B cell (primary cell): ENCODE measurements at regions not wholly inside any gene's neighbourhood (a gene's known extent, or its start where the extent isn't known, plus 50 kb on each side); places are given as distances from the start of the nearest gene placed in this dataset.

ENCODE experiments used
- ATAC-seq: fragments of 200-7000 bp; cut with Tn5 transposase; one replicate; pipeline ENCODE4 v1.10.0; 2021; ENCODE audit warnings: low read depth, mild to moderate bottlenecking, moderate number of reproducible peaks, moderate library complexity
- CTCF ChIA-PET: fragments of 350-600 bp; sonication (Branson Sonifier 250); formaldehyde crosslinking; loops from one replicate; lab custom pipeline; 2021; ENCODE audit warnings: antibody characterized with exemption, inconsistent platforms; lab: Charles Lee
- POLR2A ChIA-PET: fragments of 350-600 bp; sonication (Branson Sonifier 250); formaldehyde crosslinking; loops from one replicate; lab custom pipeline; 2021; ENCODE audit warnings: antibody characterized with exemption; lab: Charles Lee
- DNase-seq: peaks from one replicate; pipeline ENCODE4 v3.0.0; 2013
- H2AFZ ChIP-seq: 2 replicates; pipeline ENCODE4 v1.6.1; 2012; ENCODE audit warnings: mild to moderate bottlenecking, low read depth, low read length; ENCODE audit not compliant: insufficient read depth, poor library complexity, severe bottlenecking
- H3K27ac ChIP-seq, 2 donors: 1 replicate in 1 of 2; 2 replicates in 1 of 2; pipeline ENCODE4 v1.5.1; 2012 to 2013; ENCODE audit warnings: low read length in 2 of 2, mild to moderate bottlenecking in 2 of 2, moderate library complexity in 1 of 2
- H3K27me3 ChIP-seq, 4 experiments: fragments of 200-600 bp in 1 of 4; sonication (generic) in 1 of 4; replicated peaks in 1 of 4; 1 replicate in 2 of 4; 2 replicates in 2 of 4; pipeline versions ENCODE4 v1.6.1 to v1.7.0; 2013 to 2016; ENCODE audit warnings: low read length in 3 of 4, mild to moderate bottlenecking in 2 of 4, mixed read lengths in 1 of 4, moderate library complexity in 1 of 4; ENCODE audit not compliant: insufficient read depth in 4 of 4, control insufficient read depth in 3 of 4; ENCODE audit errors: control extremely low read depth in 1 of 4
- H3K36me3 ChIP-seq, 2 experiments: replicated peaks in 1 of 2; 1 replicate in 1 of 2; 2 replicates in 1 of 2; pipeline versions ENCODE4 v1.6.1 to v1.7.1; 2013; ENCODE audit warnings: low read length in 1 of 2; ENCODE audit not compliant: insufficient read depth in 2 of 2, control insufficient read depth in 1 of 2; ENCODE audit errors: control extremely low read depth in 1 of 2, extremely low read depth in 1 of 2
- H3K4me1 ChIP-seq, 2 donors: fragments of 200-600 bp in 1 of 2; sonication (generic) in 1 of 2; 1 replicate in 1 of 2; 2 replicates in 1 of 2; pipeline versions ENCODE4 v1.5.1 to v1.6.1; 2013 to 2017; ENCODE audit warnings: low read length in 2 of 2; ENCODE audit not compliant: control insufficient read depth in 2 of 2, insufficient read depth in 2 of 2
- H3K4me2 ChIP-seq: replicated peaks from 2 replicates; pipeline ENCODE3; 2012; ENCODE audit warnings: mild to moderate bottlenecking, low read depth, low read length; ENCODE audit not compliant: poor library complexity, severe bottlenecking
- H3K4me3 ChIP-seq, 5 experiments: fragments of 200-600 bp in 1 of 5; sonication (generic) in 1 of 5; 1 replicate in 3 of 5; 2 replicates in 2 of 5; pipeline versions ENCODE4 v1.5.1 to v1.7.0; 2011 to 2016; ENCODE audit warnings: low read length in 4 of 5, mild to moderate bottlenecking in 4 of 5, low read depth in 2 of 5, control low read depth in 1 of 5, moderate library complexity in 1 of 5; ENCODE audit not compliant: insufficient read depth in 1 of 5; ENCODE audit errors: control extremely low read depth in 1 of 5, extremely low read depth in 1 of 5
- H3K79me2 ChIP-seq: fragments of 200-600 bp; sonication (generic); one replicate; pipeline ENCODE4 v1.6.0; 2016; ENCODE audit warnings: low read length; ENCODE audit not compliant: control insufficient read depth, insufficient read depth
- H3K9ac ChIP-seq: fragments of 200-600 bp; sonication (generic); 2 replicates; pipeline ENCODE4 v1.6.1; 2017; ENCODE audit warnings: mild to moderate bottlenecking, low read length, moderate library complexity
- H3K9me3 ChIP-seq, 3 donors: one replicate each; pipeline versions ENCODE4 v1.6.1 to v1.7.1; 2013; ENCODE audit warnings: low read length in 2 of 3; ENCODE audit not compliant: control insufficient read depth in 2 of 3, insufficient read depth in 1 of 3; ENCODE audit errors: control extremely low read depth in 1 of 3
- H4K20me1 ChIP-seq: 2 replicates; pipeline ENCODE4 v1.6.0; 2012; ENCODE audit warnings: mild to moderate bottlenecking, low read length; ENCODE audit not compliant: insufficient read depth, control insufficient read depth, poor library complexity, severe bottlenecking
- H3K27ac Mint-ChIP-seq: one replicate; pipeline ENCODE4 v1.8.0; 2021; ENCODE audit warnings: mixed read lengths
- H3K27me3 Mint-ChIP-seq: one replicate; pipeline ENCODE4 v1.8.0; 2021; ENCODE audit warnings: mixed read lengths
- H3K4me1 Mint-ChIP-seq: one replicate; pipeline ENCODE4 v1.8.0; 2021; ENCODE audit warnings: mixed read lengths
- H3K4me3 Mint-ChIP-seq: one replicate; pipeline ENCODE4 v1.8.0; 2021; ENCODE audit warnings: mixed read lengths
- H3K9me3 Mint-ChIP-seq: one replicate; pipeline ENCODE4 v1.8.0; 2022; ENCODE audit warnings: mixed read lengths; ENCODE audit not compliant: insufficient read depth
- EZH2 ChIP-seq: IDR thresholded peaks from 2 replicates; pipeline ENCODE4 v1.6.1; 2012; ENCODE audit warnings: borderline replicate concordance, low read depth, mild to moderate bottlenecking, moderate library complexity, low read length; ENCODE audit not compliant: insufficient read depth, poor library complexity, severe bottlenecking
- WGBS: methylation state at CpG from one replicate; pipeline ENCODE4 v1.1.5; 2013; ENCODE audit warnings: missing lambda C conversion rate; ENCODE audit not compliant: insufficient coverage; 5-methylcytosine and 5-hydroxymethylcytosine counted together
- intact Hi-C: fragments of 100-400 bp; cut with micrococcal nuclease; formaldehyde crosslinking; loops from one replicate; pipeline ENCODE4 v1.10.0; 2022
- TF ChIP-seq, protein P1 (sequence below): fragments of 200-600 bp; IDR thresholded peaks from one replicate; pipeline ENCODE4 v1.8.0; 2022; ENCODE audit warnings: antibody characterized with exemption, mild to moderate bottlenecking

DNA sequence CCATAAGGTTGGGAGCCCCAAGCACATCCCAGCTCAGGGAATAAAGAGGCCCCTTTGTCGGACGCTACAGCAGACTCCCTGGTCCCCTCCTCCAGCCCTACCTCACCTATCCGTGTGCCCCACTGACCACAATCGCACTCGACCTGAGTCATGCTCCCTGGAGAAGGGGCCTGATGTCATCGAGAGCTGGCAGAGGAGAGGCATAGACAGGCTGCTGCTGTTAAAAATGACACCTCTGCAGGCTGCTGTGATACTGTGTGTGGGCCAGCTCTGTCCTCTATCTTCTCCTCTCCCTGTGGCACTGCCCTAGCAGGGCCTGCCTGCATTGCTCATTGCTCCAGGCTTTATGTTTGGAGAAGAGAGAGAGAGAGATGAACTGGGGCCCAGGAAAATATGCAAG, 123.4 kb upstream of the SYT13 start:
- DNase-seq, result no peak
- Mint-ChIP-seq H3K27ac (no peak overlapping the region), H3K9me3 (no peaks in the 10 kb centered on the region), H3K4me3 (no peak overlapping the region), H3K4me1 (no peaks in the 10 kb centered on the region), H3K27me3 (peaks cover 52% of the 10 kb centered on the region)
- no peak for ATAC-seq
- Histone ChIP-seq H3K4me2 (no peak overlapping the region), H3K79me2 (no peaks in the 10 kb centered on the region), H4K20me1 (no peaks in the 10 kb centered on the region), H3K36me3 (no peaks in the 10 kb centered on the region), H2AFZ (no peak overlapping the region), H3K27me3 (peaks cover 0 to 33% (median 5%) of the 10 kb centered on the region in 4 experiments), H3K9me3 (no peaks in the 10 kb centered on the region), H3K4me3 (no peak overlapping the region), H3K9ac (no peak overlapping the region), H3K4me1 (no peaks in the 10 kb centered on the region), H3K27ac (no peak overlapping the region)
- CTCF ChIA-PET, result no interaction called here
- intact Hi-C loops, result no loop called here
- 76% methylated on average over 3 of the region's 6 CpGs for WGBS
- POLR2A ChIA-PET, result no interaction called here
- TF ChIP-seq, protein P1, sequence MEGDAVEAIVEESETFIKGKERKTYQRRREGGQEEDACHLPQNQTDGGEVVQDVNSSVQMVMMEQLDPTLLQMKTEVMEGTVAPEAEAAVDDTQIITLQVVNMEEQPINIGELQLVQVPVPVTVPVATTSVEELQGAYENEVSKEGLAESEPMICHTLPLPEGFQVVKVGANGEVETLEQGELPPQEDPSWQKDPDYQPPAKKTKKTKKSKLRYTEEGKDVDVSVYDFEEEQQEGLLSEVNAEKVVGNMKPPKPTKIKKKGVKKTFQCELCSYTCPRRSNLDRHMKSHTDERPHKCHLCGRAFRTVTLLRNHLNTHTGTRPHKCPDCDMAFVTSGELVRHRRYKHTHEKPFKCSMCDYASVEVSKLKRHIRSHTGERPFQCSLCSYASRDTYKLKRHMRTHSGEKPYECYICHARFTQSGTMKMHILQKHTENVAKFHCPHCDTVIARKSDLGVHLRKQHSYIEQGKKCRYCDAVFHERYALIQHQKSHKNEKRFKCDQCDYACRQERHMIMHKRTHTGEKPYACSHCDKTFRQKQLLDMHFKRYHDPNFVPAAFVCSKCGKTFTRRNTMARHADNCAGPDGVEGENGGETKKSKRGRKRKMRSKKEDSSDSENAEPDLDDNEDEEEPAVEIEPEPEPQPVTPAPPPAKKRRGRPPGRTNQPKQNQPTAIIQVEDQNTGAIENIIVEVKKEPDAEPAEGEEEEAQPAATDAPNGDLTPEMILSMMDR, result no peak
- no peak for TF ChIP-seq EZH2

DNA sequence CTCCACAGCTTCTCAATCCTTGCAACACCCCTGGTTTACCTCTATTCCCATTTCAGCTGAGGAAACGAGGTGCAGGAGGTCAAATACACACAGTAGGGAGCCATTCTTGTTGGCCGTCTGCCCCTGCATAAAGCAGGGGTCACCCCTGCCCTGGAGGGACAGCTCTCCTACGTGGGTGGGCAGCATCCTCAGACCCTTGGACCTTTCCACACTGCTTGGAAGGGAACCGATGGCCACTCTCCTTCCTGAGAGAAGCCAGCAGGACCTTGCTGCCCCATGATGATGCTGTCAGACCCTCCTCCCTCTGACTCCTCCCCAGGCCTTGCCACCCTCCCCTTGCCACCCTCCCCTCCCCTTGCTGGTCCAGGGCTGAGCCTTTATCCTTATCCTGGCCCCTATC, 121.1 kb upstream of the SYT13 start:
- H3K9me3 Mint-ChIP-seq, result no peaks in the 10 kb centered on the region
- POLR2A ChIA-PET, result no interaction called here
- Histone ChIP-seq H3K9me3 (no peaks in the 10 kb centered on the region), H3K4me2 (no peak overlapping the region), H3K36me3 (no peaks in the 10 kb centered on the region), H2AFZ (no peak overlapping the region), H3K4me1 (no peaks in the 10 kb centered on the region), H3K27me3 (peaks cover 0 to 28% (median 2%) of the 10 kb centered on the region in 4 experiments), H3K9ac (no peak overlapping the region), H3K79me2 (no peaks in the 10 kb centered on the region), H4K20me1 (no peaks in the 10 kb centered on the region), H3K4me3 (no peak overlapping the region), H3K27ac (no peak overlapping the region)
- peaks cover 46% of the 10 kb centered on the region for H3K27me3 Mint-ChIP-seq
- CTCF ChIA-PET, result no interaction called here
- H3K27ac Mint-ChIP-seq, result no peak overlapping the region
- no peak for DNase-seq
- no peaks in the 10 kb centered on the region for H3K4me1 Mint-ChIP-seq
- no peak for TF ChIP-seq EZH2
- TF ChIP-seq, protein P1, result no peak
- 70% methylated on average over 4 of the region's 4 CpGs for WGBS
- intact Hi-C loops, result no loop called here
- no peak for ATAC-seq
- H3K4me3 Mint-ChIP-seq, result no peak overlapping the region
